ENCODE measurements at regions not wholly inside any gene's neighbourhood (a gene's known extent, or its start where the extent isn't known, plus 50 kb on each side); places are given as distances from the start of the nearest gene placed in this dataset.

DNA sequence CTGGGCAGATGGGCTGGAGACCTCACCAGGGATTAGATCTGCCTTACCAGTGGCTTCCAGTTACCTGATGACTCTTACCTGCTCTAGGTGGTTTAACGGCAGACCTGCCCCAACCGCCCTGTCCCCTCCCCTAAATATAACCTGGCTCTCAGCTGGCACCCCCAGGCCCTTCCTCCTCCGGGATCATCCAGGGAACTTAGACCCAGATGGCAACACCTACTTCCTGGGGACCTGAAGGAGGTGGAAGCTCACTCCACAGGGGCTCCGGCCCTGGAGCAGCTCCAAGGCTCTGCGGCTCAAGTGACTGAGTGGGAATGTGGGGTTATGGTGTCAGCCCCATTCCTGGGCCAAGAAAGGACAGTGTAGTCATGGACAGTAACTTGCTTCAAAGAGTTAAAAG is 130.4 kb downstream of the OLFM1 start (continued):
- TF ChIP-seq, protein P1, sequence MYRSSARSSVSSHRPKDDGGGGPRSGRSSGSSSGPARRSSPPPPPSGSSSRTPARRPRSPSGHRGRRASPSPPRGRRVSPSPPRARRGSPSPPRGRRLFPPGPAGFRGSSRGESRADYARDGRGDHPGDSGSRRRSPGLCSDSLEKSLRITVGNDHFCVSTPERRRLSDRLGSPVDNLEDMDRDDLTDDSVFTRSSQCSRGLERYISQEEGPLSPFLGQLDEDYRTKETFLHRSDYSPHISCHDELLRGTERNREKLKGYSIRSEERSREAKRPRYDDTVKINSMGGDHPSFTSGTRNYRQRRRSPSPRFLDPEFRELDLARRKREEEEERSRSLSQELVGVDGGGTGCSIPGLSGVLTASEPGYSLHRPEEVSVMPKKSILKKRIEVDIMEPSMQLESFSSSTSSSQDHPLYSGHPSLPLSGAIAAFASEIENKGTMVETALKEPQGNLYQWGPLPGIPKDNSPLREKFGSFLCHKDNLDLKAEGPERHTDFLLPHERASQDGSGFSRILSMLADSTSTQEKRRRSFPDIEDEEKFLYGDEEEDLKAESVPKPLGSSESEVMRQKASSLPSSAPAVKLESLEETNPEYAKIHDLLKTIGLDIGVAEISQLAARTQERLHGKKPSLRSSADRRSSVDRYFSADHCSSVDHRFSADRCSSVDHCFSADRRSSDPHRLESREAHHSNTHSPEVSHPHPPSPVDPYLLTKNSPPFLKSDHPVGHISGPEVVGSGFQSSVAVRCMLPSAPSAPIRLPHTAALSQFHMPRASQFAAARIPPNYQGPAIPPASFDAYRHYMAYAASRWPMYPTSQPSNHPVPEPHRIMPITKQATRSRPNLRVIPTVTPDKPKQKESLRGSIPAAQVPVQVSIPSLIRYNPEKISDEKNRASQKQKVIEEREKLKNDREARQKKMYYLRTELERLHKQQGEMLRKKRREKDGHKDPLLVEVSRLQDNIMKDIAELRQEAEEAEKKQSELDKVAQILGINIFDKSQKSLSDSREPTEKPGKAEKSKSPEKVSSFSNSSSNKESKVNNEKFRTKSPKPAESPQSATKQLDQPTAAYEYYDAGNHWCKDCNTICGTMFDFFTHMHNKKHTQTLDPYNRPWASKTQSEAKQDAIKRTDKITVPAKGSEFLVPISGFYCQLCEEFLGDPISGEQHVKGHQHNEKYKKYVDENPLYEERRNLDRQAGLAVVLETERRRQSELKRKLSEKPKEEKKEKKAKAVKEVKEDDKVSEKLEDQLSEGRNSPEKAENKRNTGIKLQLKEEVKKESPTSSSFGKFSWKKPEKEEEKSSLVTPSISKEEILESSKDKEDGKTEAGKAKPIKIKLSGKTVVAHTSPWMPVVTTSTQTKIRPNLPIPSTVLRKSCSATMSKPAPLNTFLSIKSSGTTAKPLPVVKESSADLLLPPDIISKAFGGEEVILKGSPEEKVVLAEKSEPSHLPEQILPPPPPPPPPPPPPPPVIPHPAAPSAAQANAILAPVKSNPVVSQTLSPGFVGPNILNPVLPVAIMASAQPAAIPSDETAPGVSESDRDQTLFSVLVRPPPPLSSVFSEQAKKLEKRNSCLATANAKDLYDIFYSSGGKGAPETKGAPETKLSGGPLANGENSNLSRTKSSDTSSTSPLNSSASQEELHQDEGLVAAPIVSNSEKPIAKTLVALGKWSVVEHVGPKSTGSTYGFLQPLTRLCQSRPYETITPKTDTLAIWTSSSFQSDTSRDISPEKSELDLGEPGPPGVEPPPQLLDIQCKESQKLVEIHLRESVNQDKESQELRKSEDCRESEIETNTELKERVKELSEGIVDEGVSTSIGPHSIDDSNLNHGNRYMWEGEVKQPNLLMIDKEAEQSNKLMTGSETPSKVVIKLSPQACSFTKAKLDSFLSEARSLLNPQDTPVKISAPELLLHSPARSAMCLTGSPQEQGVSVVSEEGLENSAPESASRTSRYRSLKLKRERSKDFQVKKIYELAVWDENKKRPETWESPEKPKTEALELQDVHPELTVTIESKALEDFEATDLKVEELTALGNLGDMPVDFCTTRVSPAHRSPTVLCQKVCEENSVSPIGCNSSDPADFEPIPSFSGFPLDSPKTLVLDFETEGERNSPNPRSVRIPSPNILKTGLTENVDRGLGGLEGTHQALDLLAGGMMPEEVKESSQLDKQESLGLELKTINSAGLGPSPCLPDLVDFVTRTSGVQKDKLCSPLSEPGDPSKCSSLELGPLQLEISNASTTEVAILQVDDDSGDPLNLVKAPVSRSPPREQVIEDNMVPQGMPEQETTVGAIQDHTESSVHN (IDR thresholded peaks at IDR 0.05; ENCODE audit: borderline replicate concordance in 1 of 2, low read depth in 1 of 2), result no peak
- TF ChIP-seq IRF2 (CRISPR knock-in tag; IDR thresholded peaks at IDR 0.05) (no peak), ZNF644 (tag; IDR thresholded peaks at IDR 0.05; ENCODE audit: low read depth) (no peak)

All from K562 (cell line).